ENCODE measurements at regions not wholly inside any gene's neighbourhood (a gene's known extent, or its start where the extent isn't known, plus 50 kb on each side); places are given as distances from the start of the nearest gene placed in this dataset.

GRCh38 chr4:188254211-188254610, 115.0 kb downstream of the TRIML1 start:
- Histone ChIP-seq H3K4me1 (ENCODE audit: low read depth, poor library complexity, severe bottlenecking) (no peaks in the 10 kb centered on the region), H4K20me1 (ENCODE audit: insufficient read depth) (no peaks in the 10 kb centered on the region), H3K36me3 (ENCODE audit: insufficient read depth) (no peaks in the 10 kb centered on the region), H3K27me3 (ENCODE audit: insufficient read depth, low read depth) (no peaks in the 10 kb centered on the region), H3K4me3 (IDR thresholded peaks at IDR 0.05; ENCODE audit: insufficient read depth, low read depth, low read length) (no peak overlapping the region), H2AFZ (ENCODE audit: low read depth) (no peak overlapping the region), H3K4me2 (no peak overlapping the region), H3K27ac (no peak overlapping the region), H3K79me2 (ENCODE audit: insufficient read depth, low read depth) (no peaks in the 10 kb centered on the region), H3K9ac (no peak overlapping the region)
- no peak for TF ChIP-seq CTCF (conservative IDR thresholded peaks at IDR 0.05; ENCODE audit: low read depth, low read length)

GRCh38 chr4:188262464-188262863, 123.2 kb downstream of the TRIML1 start:
- H3K79me2 ChIP-seq (ENCODE audit: insufficient read depth, low read depth) = no peaks in the 10 kb centered on the region
- no peak overlapping the region for H3K9ac ChIP-seq
- no peak overlapping the region for H2AFZ ChIP-seq (ENCODE audit: low read depth)
- H3K4me2 ChIP-seq = no peak overlapping the region
- no peaks in the 10 kb centered on the region for H3K36me3 ChIP-seq (ENCODE audit: insufficient read depth)
- no peak overlapping the region for H3K4me3 ChIP-seq (IDR thresholded peaks at IDR 0.05; ENCODE audit: insufficient read depth, low read depth, low read length)
- no peaks in the 10 kb centered on the region for H4K20me1 ChIP-seq (ENCODE audit: insufficient read depth)
- no peak overlapping the region for H3K27ac ChIP-seq
- no peaks in the 10 kb centered on the region for H3K4me1 ChIP-seq (ENCODE audit: low read depth, poor library complexity, severe bottlenecking)
- H3K27me3 ChIP-seq (ENCODE audit: insufficient read depth, low read depth) = no peaks in the 10 kb centered on the region
- TF ChIP-seq CTCF (conservative IDR thresholded peaks at IDR 0.05; ENCODE audit: low read depth, low read length) = no peak

- Histone ChIP-seq H3K36me3 (ENCODE audit: insufficient read depth) (no peaks in the 10 kb centered on the region), H3K9ac (no peak overlapping the region), H3K4me1 (ENCODE audit: low read depth, poor library complexity, severe bottlenecking) (no peaks in the 10 kb centered on the region), H3K4me2 (no peak overlapping the region), H2AFZ (ENCODE audit: low read depth) (no peak overlapping the region), H3K27ac (no peak overlapping the region), H3K79me2 (ENCODE audit: insufficient read depth, low read depth) (no peaks in the 10 kb centered on the region), H4K20me1 (ENCODE audit: insufficient read depth) (no peaks in the 10 kb centered on the region), H3K4me3 (IDR thresholded peaks at IDR 0.05; ENCODE audit: insufficient read depth, low read depth, low read length) (no peak overlapping the region), H3K27me3 (ENCODE audit: insufficient read depth, low read depth) (no peaks in the 10 kb centered on the region)
- no peak for TF ChIP-seq CTCF (conservative IDR thresholded peaks at IDR 0.05; ENCODE audit: low read depth, low read length)
Observed at GRCh38 chr4:188263321-188263720, 124.1 kb downstream of the TRIML1 start.

GRCh38 chr4:188266386-188266785, 127.1 kb downstream of the TRIML1 start:
- TF ChIP-seq CTCF (conservative IDR thresholded peaks at IDR 0.05; ENCODE audit: low read depth, low read length) = no peak
- Histone ChIP-seq H3K79me2 (ENCODE audit: insufficient read depth, low read depth) (no peaks in the 10 kb centered on the region), H3K4me1 (ENCODE audit: low read depth, poor library complexity, severe bottlenecking) (no peaks in the 10 kb centered on the region), H2AFZ (ENCODE audit: low read depth) (no peak overlapping the region), H3K27me3 (ENCODE audit: insufficient read depth, low read depth) (no peaks in the 10 kb centered on the region), H3K4me3 (IDR thresholded peaks at IDR 0.05; ENCODE audit: insufficient read depth, low read depth, low read length) (no peak overlapping the region), H3K36me3 (ENCODE audit: insufficient read depth) (no peaks in the 10 kb centered on the region), H3K4me2 (no peak overlapping the region), H3K27ac (no peak overlapping the region), H4K20me1 (ENCODE audit: insufficient read depth) (no peaks in the 10 kb centered on the region), H3K9ac (no peak overlapping the region)
